DMS 273 (cell line): ENCODE measurements at regions not wholly inside any gene's neighbourhood (a gene's known extent, or its start where the extent isn't known, plus 50 kb on each side); places are given as distances from the start of the nearest gene placed in this dataset.

Experiments
- DNase-seq: peaks from one replicate; lab custom pipeline; 2025; ENCODE audit not compliant: unreplicated experiment; lab: John Stamatoyannopoulos, UW

- DNase-seq: peak; percentile 62
These were observed 51.8 kb upstream of the DGKG start for GRCh38 chr3:186413615-186414415.

GRCh38 chr3:186411994-186412393, 50.0 kb upstream of the DGKG start:
- DNase-seq: no peak
